ENCODE measurements at regions not wholly inside any gene's neighbourhood (a gene's known extent, or its start where the extent isn't known, plus 50 kb on each side); places are given as distances from the start of the nearest gene placed in this dataset.

DNA sequence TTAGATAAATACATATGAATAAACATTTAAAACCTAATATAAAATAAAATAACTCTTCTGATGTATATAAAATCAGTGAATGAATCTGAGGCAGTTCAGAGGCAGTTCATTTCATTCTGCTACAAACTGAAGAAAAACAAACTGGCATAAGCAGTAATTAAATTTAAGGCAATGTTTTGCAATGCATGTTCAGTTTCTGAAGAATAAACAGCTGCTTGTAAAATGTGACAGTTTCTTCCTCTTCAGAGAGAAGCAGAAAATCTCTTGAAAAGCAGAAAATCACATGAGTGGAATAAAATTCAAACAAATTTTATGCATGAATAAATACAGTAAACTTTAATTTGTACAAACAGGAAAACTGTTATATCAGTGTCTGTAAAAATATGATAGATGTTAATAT lies 643.7 kb downstream of the KCNT2 start:
- Histone ChIP-seq H3K27ac (ENCODE audit: extremely low read depth, low read depth, low read length) (no peak overlapping the region), H3K36me3 (ENCODE audit: control insufficient read depth, insufficient read depth, low read length) (no peaks in the 10 kb centered on the region), H3K79me2 (ENCODE audit: control insufficient read depth, insufficient read depth, low read length) (no peaks in the 10 kb centered on the region), H3K4me3 (no peak overlapping the region), H3K27me3 (ENCODE audit: control insufficient read depth in 2 of 2, insufficient read depth in 2 of 2, low read length in 2 of 2) (no peaks in the 10 kb centered on the region), H3K4me2 (ENCODE audit: insufficient read depth, low read length) (no peak overlapping the region), H4K20me1 (replicated peaks; ENCODE audit: control insufficient read depth, insufficient read depth, low read length) (no peaks in the 10 kb centered on the region), H3K4me1 (replicated peaks in 1 of 2; ENCODE audit: control insufficient read depth in 2 of 2, insufficient read depth in 2 of 2, low read length in 2 of 2) (peaks cover 0 to 6% of the 10 kb centered on the region in 2 experiments; a peak in 1 of 5 replicates), H3K9ac (ENCODE audit: insufficient read depth in 1 of 2, low read depth in 2 of 2, low read length in 2 of 2) (no peak overlapping the region), H2AFZ (ENCODE audit: low read depth, low read length) (no peak overlapping the region), H3K9me1 (ENCODE audit: control insufficient read depth, insufficient read depth, low read length) (no peaks in the 10 kb centered on the region), H3K9me3 (replicated peaks; ENCODE audit: control insufficient read depth, insufficient read depth, low read depth, low read length) (no peaks in the 10 kb centered on the region)
- no TSS peak for BruUV-seq (replicated peaks)
- intact Hi-C loops (cut with micrococcal nuclease): no loop called here
- in situ Hi-C loops (cut with MboI): no loop called here
- ChIA-PET POLR2A (no interaction called here), CTCF (ENCODE audit: low intra/inter-chr PET ratio) (no interaction called here)
- DNase-seq (ENCODE audit: extremely low read depth in 1 of 4, low spot score in 3 of 4): no peak
- no peak for TF ChIP-seq CEBPG (CRISPR knock-in tag; IDR thresholded peaks at IDR 0.05)
- no peak for TF ChIP-seq CEBPG (tag; conservative IDR thresholded peaks at IDR 0.05 in 1 of 2, IDR thresholded peaks at IDR 0.05 in 1 of 2)
- no peak for TF ChIP-seq CBFA2T3 (IDR thresholded peaks at IDR 0.05)
- no peak for TF ChIP-seq RAD51 (IDR thresholded peaks at IDR 0.05; ENCODE audit: borderline replicate concordance, low read depth)
- TF ChIP-seq TAF7 (tag; IDR thresholded peaks at IDR 0.05): no peak
- TF ChIP-seq, protein P1, sequence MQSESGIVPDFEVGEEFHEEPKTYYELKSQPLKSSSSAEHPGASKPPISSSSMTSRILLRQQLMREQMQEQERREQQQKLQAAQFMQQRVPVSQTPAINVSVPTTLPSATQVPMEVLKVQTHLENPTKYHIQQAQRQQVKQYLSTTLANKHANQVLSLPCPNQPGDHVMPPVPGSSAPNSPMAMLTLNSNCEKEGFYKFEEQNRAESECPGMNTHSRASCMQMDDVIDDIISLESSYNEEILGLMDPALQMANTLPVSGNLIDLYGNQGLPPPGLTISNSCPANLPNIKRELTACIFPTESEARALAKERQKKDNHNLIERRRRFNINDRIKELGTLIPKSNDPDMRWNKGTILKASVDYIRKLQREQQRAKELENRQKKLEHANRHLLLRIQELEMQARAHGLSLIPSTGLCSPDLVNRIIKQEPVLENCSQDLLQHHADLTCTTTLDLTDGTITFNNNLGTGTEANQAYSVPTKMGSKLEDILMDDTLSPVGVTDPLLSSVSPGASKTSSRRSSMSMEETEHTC (IDR thresholded peaks at IDR 0.05): no peak
- TF ChIP-seq HMG20B (CRISPR knock-in tag; IDR thresholded peaks at IDR 0.05): no peak
- no peak for TF ChIP-seq SMAD3 (CRISPR knock-in tag; conservative IDR thresholded peaks at IDR 0.05)
- TF ChIP-seq ZNF766 (CRISPR knock-in tag; conservative IDR thresholded peaks at IDR 0.05): no peak
- no peak for TF ChIP-seq CEBPB (tag; IDR thresholded peaks at IDR 0.05)
- TF ChIP-seq HDAC3 (IDR thresholded peaks at IDR 0.05; ENCODE audit: borderline replicate concordance, partially characterized antibody): no peak
- TF ChIP-seq EHMT2 (IDR thresholded peaks at IDR 0.05): no peak
- TF ChIP-seq ZNF324 (CRISPR knock-in tag; IDR thresholded peaks at IDR 0.05): no peak
- no peak for ATAC-seq
- FAIRE-seq: no peak

All from K562 (cell line).